Activated naive CD4-positive, alpha-beta T cell treated with anti-CD3 and anti-CD28 coated beads, Interleukin-2, amount 10 ng/mL, durations not matched to agents 7 days and 5 days (primary cell): ENCODE measurements at regions not wholly inside any gene's neighbourhood (a gene's known extent, or its start where the extent isn't known, plus 50 kb on each side); places are given as distances from the start of the nearest gene placed in this dataset.

Source experiments
- CTCF ChIA-PET: fragments of 350-600 bp; sonication (Branson Sonifier 250); formaldehyde crosslinking; loops from one replicate; lab custom pipeline; 2021; ENCODE audit warnings: antibody characterized with exemption; lab: Charles Lee
- DNase-seq: peaks from one replicate; pipeline ENCODE4 v3.0.0-alpha.2; 2020
- H3K27ac Mint-ChIP-seq: one replicate; pipeline ENCODE4 v1.8.0; 2021; ENCODE audit warnings: mild to moderate bottlenecking, moderate library complexity, mixed read lengths
- H3K27me3 Mint-ChIP-seq: one replicate; pipeline ENCODE4 v1.8.0; 2021; ENCODE audit warnings: mild to moderate bottlenecking, mixed read lengths
- H3K36me3 Mint-ChIP-seq: one replicate; pipeline ENCODE4 v1.8.0; 2021; ENCODE audit warnings: mixed read lengths
- H3K4me1 Mint-ChIP-seq: one replicate; pipeline ENCODE4 v1.8.0; 2021; ENCODE audit warnings: mixed read lengths
- H3K4me3 Mint-ChIP-seq: one replicate; pipeline ENCODE4 v1.8.0; 2021; ENCODE audit warnings: mild to moderate bottlenecking, moderate library complexity, mixed read lengths
- H3K9me3 Mint-ChIP-seq: one replicate; pipeline ENCODE4 v1.8.0; 2021; ENCODE audit warnings: mixed read lengths

DNA sequence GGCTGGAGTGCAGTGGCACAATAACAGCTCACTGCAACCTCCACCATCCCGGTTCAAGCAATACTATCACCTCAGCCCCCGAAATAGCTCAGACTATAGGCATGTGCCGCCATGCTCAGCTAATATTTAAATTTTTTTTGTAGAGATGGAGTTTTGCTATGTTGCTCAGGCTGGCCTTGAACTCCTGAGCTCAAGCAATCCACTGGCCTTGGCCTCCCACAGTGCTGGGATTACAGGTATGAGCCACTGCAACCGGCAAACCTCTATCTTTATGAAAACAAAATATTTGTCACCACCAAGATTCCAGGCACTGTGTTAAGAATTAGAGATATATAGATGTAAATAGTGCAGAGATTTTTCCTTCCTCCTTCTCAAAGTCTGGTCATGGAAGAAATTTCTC is 232.5 kb downstream of the ANKRD50 start:
- no peaks in the 10 kb centered on the region for H3K9me3 Mint-ChIP-seq
- CTCF ChIA-PET, result no interaction called here
- H3K27ac Mint-ChIP-seq, result no peak overlapping the region
- no peaks in the 10 kb centered on the region for H3K4me1 Mint-ChIP-seq
- H3K4me3 Mint-ChIP-seq, result no peak overlapping the region
- no peaks in the 10 kb centered on the region for H3K36me3 Mint-ChIP-seq
- no peak for DNase-seq
- H3K27me3 Mint-ChIP-seq, result no peaks in the 10 kb centered on the region

- H3K36me3 Mint-ChIP-seq, result no peaks in the 10 kb centered on the region
- H3K9me3 Mint-ChIP-seq, result no peaks in the 10 kb centered on the region
- no peak overlapping the region for H3K4me3 Mint-ChIP-seq
- no peaks in the 10 kb centered on the region for H3K27me3 Mint-ChIP-seq
- DNase-seq, result no peak
- no peak overlapping the region for H3K27ac Mint-ChIP-seq
- no peaks in the 10 kb centered on the region for H3K4me1 Mint-ChIP-seq
- CTCF ChIA-PET, result no interaction called here
Observed at GRCh38 chr4:124481123-124481522, 231.4 kb downstream of the ANKRD50 start.

DNA sequence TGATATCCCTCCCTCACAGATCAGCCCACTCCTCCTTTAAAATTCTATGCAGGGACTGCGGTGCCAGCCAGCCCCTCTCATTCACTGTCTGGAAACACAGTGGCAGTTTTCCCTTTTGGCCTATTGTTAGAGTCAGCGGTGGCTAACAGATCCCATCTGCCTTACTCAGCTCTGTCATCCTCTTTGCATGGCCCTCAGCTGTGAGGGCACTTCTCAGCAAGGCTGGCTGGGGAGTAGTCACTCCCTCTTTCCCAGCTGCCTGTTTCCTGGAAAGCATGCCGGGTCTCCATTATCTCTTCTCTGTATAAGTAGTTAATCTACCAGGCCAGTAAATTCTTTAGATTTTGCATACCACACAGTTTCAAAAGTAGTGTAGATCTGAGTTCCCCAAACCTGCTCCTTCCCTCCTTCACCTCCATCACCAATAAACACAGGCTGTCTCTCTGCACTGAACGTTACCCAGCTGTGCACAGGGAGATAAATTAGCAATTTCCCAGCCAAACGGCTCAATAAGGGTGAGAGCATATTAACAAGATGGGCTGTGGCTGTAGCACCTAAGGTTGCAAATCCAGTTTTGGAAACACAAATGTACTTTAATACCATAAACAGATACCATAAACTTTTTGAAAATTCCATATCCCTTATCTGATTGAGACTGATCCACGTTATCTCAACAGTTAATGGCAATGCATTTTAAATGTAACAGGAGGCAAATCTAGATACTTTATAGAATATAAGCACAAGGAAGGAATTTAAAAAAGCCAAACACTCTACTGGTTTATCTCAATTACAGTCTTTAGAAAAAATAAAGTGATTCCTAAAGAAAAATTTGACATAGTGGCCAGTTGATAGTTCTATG is 229.3 kb downstream of the ANKRD50 start:
- H3K36me3 Mint-ChIP-seq, result no peaks in the 10 kb centered on the region
- H3K9me3 Mint-ChIP-seq, result no peaks in the 10 kb centered on the region
- H3K27ac Mint-ChIP-seq, result no peak overlapping the region
- no peak for DNase-seq
- H3K27me3 Mint-ChIP-seq, result no peaks in the 10 kb centered on the region
- H3K4me3 Mint-ChIP-seq, result no peak overlapping the region
- CTCF ChIA-PET, result no interaction called here
- no peaks in the 10 kb centered on the region for H3K4me1 Mint-ChIP-seq

DNA sequence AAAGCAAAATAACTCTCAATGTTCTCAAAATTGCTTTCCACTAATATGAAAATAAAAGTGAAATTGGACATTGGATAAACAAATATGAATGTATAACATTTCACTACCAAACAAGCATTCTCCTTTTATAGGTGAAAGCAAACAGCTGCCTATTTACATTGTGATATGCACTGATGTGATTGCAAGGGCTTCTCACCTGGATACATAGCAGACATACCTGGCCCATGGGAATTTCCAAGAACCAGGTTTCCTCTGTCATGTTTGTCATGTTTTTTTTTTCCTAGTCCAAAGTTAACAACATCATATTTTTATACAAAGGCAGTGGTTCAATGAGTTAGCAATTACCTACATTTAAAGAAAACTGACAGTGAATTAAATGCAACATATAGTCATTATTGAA is 228.5 kb downstream of the ANKRD50 start:
- no peak for DNase-seq
- CTCF ChIA-PET, result no interaction called here
- no peaks in the 10 kb centered on the region for H3K36me3 Mint-ChIP-seq
- H3K4me1 Mint-ChIP-seq, result no peaks in the 10 kb centered on the region
- no peaks in the 10 kb centered on the region for H3K9me3 Mint-ChIP-seq
- H3K27me3 Mint-ChIP-seq, result no peaks in the 10 kb centered on the region
- no peak overlapping the region for H3K4me3 Mint-ChIP-seq
- H3K27ac Mint-ChIP-seq, result no peak overlapping the region

- no peaks in the 10 kb centered on the region for H3K27me3 Mint-ChIP-seq
- H3K27ac Mint-ChIP-seq, result no peak overlapping the region
- H3K9me3 Mint-ChIP-seq, result no peaks in the 10 kb centered on the region
- H3K36me3 Mint-ChIP-seq, result no peaks in the 10 kb centered on the region
- H3K4me3 Mint-ChIP-seq, result no peak overlapping the region
- no peaks in the 10 kb centered on the region for H3K4me1 Mint-ChIP-seq
- DNase-seq, result no peak
- CTCF ChIA-PET, result no interaction called here
Observed at GRCh38 chr4:124484940-124485339, 227.6 kb downstream of the ANKRD50 start.

DNA sequence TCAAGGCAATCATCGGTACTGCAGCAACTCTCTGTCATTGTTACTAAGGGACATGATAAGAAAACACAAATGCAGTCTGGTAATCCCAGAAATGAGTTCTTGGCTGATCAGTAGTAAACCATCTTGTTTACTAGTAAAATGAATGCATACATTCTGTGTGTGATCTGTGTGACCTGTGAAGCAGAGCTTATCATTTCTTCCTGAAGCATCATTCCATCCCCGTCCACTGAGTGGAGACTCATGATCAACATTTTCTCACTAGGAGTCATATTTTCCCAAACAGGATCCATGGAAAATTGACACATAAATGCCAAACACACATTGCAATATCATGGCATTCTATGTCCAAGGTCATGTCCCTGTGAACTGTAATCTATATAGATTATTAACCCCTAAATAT is 226.1 kb downstream of the ANKRD50 start:
- Mint-ChIP-seq H3K36me3 (no peaks in the 10 kb centered on the region), H3K4me1 (no peaks in the 10 kb centered on the region), H3K9me3 (no peaks in the 10 kb centered on the region), H3K27ac (no peak overlapping the region), H3K27me3 (no peaks in the 10 kb centered on the region), H3K4me3 (no peak overlapping the region)
- CTCF ChIA-PET, result no interaction called here
- DNase-seq, result no peak

GRCh38 chr4:124487651-124488050 is 224.9 kb downstream of the ANKRD50 start:
- DNase-seq, result no peak
- CTCF ChIA-PET, result no interaction called here
- Mint-ChIP-seq H3K4me1 (no peaks in the 10 kb centered on the region), H3K36me3 (no peaks in the 10 kb centered on the region), H3K27ac (no peak overlapping the region), H3K9me3 (no peaks in the 10 kb centered on the region), H3K27me3 (no peaks in the 10 kb centered on the region), H3K4me3 (no peak overlapping the region)

DNA sequence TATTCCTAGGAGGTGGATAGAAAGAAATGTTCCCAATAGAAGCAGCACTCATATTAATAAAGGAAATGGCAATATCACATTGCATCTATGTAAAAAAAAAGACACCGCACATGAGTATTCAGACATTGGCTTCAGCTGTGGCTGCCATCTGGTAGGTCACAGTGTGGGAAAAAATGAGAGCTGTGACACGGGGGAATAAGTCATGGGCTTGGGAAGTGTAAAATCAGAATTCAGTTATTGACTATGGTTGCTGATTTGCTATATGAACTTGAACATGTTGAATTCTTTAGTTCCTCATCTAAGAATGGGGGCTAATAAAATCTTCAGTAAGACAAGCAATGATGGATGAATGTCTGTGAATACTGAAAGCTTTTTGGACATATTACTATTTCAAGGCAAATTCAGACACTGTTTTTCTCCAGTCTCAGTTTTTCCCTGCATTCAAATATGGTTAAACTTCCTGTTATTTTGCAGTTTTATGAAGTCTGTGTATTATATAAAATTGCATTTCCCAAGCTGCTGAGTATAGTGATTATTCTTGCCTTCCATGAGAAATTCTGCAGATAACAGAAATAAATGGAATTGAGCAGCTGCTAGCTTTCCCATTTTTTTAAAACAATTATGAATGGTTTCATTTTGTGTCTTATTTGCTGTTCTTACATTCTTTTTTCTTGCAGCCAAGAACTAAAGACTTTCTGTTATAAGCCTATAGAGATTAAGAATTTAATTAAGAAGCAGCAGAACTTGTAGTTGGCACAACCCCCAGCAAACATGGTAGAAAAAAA is 221.0 kb downstream of the ANKRD50 start:
- H3K4me1 Mint-ChIP-seq, result no peaks in the 10 kb centered on the region
- H3K4me3 Mint-ChIP-seq, result no peak overlapping the region
- no peaks in the 10 kb centered on the region for H3K36me3 Mint-ChIP-seq
- no peaks in the 10 kb centered on the region for H3K9me3 Mint-ChIP-seq
- H3K27ac Mint-ChIP-seq, result no peak overlapping the region
- no peak for DNase-seq
- no peaks in the 10 kb centered on the region for H3K27me3 Mint-ChIP-seq
- CTCF ChIA-PET, result no interaction called here

DNA sequence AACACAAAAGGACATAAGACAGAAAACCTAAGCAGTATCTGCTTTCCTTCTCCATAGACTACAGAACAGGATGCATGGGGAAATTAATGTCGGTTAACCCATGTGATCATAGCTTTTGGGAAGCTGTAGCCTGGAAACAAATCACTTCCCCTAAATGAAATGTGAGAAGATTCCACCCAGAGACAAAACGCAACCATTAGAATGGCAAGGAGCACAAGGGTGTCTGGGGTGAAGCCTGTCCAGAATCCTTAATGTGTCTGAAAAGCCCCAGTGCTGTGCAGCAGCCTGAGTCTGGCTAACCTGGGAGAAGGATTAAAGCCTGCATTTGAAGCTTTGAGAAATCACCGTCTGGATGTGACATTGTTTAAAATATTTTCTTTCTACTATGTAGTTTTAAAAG is 213.3 kb downstream of the ANKRD50 start:
- CTCF ChIA-PET, result no interaction called here
- no peak overlapping the region for H3K27ac Mint-ChIP-seq
- no peaks in the 10 kb centered on the region for H3K4me1 Mint-ChIP-seq
- DNase-seq, result no peak
- H3K36me3 Mint-ChIP-seq, result no peaks in the 10 kb centered on the region
- H3K9me3 Mint-ChIP-seq, result no peaks in the 10 kb centered on the region
- H3K4me3 Mint-ChIP-seq, result no peak overlapping the region
- H3K27me3 Mint-ChIP-seq, result no peaks in the 10 kb centered on the region

DNA sequence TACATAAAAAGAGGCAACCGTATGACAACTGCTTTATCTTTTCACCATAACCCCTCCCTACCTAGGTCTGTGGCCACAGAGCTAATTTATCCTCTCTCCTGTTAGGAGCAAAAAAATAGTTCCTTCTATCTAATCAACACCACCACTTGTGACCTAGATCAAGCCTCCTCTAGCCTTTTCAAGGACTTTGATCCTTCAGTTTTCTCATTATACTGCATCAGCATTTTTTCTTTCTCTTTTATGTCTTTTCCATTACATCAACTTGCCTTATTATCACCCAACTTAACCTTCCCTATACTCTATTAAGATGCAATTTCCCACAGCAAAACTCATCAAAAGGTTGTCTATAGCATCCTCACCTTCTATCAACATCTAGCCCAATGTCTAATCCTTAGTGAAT is 211.0 kb downstream of the ANKRD50 start:
- H3K27me3 Mint-ChIP-seq, result no peaks in the 10 kb centered on the region
- CTCF ChIA-PET, result no interaction called here
- no peaks in the 10 kb centered on the region for H3K36me3 Mint-ChIP-seq
- H3K9me3 Mint-ChIP-seq, result no peaks in the 10 kb centered on the region
- no peak overlapping the region for H3K27ac Mint-ChIP-seq
- H3K4me1 Mint-ChIP-seq, result no peaks in the 10 kb centered on the region
- no peak overlapping the region for H3K4me3 Mint-ChIP-seq
- no peak for DNase-seq

- no peaks in the 10 kb centered on the region for H3K4me1 Mint-ChIP-seq
- CTCF ChIA-PET, result no interaction called here
- no peaks in the 10 kb centered on the region for H3K36me3 Mint-ChIP-seq
- no peak for DNase-seq
- no peaks in the 10 kb centered on the region for H3K27me3 Mint-ChIP-seq
- no peak overlapping the region for H3K27ac Mint-ChIP-seq
- H3K9me3 Mint-ChIP-seq, result no peaks in the 10 kb centered on the region
- H3K4me3 Mint-ChIP-seq, result no peak overlapping the region
Observed at GRCh38 chr4:124504431-124504830, 208.1 kb downstream of the ANKRD50 start.

DNA sequence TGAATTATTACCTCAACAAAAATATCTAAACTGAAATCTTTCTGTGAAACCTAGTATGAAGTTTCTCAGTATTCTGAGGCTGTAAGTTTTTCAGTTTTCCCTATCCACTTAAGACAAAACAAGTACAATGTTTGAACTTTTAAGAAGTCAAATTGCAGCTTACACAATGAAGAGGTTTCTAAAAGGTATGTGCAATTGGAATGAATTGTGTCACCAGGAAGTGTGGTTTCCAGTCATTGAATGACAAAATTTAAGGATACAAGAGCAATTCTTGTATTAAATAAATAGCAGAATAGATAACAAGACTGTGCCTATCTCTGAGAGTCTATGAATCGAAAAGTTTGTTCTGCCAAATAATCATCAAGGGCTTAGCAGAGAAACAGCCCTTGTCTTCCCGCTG is 207.3 kb downstream of the ANKRD50 start:
- Mint-ChIP-seq H3K27ac (no peak overlapping the region), H3K4me1 (no peaks in the 10 kb centered on the region), H3K9me3 (no peaks in the 10 kb centered on the region), H3K36me3 (no peaks in the 10 kb centered on the region), H3K27me3 (no peaks in the 10 kb centered on the region), H3K4me3 (no peak overlapping the region)
- no peak for DNase-seq
- CTCF ChIA-PET, result no interaction called here

- Mint-ChIP-seq H3K27ac (no peak overlapping the region), H3K9me3 (no peaks in the 10 kb centered on the region), H3K4me1 (no peaks in the 10 kb centered on the region), H3K36me3 (no peaks in the 10 kb centered on the region), H3K27me3 (no peaks in the 10 kb centered on the region), H3K4me3 (no peak overlapping the region)
- CTCF ChIA-PET, result no interaction called here
- no peak for DNase-seq
Observed at GRCh38 chr4:124509151-124509550, 203.4 kb downstream of the ANKRD50 start.

DNA sequence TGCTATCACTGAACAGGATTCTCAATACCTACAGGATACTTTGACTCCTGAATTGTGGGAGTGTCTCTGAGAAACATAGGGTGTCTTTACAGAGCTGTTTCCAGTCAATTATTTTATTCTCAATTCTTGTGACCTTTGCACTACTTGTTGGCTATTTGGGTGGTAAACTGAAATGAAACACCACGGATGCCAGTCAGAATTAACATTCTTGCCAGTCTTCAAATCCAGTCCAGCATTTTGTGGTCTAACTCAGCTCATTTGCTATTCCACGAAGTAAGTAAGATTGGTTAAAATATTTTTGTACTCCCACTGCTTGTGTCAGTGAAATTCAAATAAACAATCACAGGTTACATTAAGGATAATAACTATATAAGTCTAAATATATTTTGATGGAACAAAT is 197.9 kb downstream of the ANKRD50 start:
- H3K27ac Mint-ChIP-seq, result no peak overlapping the region
- no peak overlapping the region for H3K4me3 Mint-ChIP-seq
- H3K9me3 Mint-ChIP-seq, result no peaks in the 10 kb centered on the region
- no peak for DNase-seq
- no peaks in the 10 kb centered on the region for H3K4me1 Mint-ChIP-seq
- H3K36me3 Mint-ChIP-seq, result no peaks in the 10 kb centered on the region
- no peaks in the 10 kb centered on the region for H3K27me3 Mint-ChIP-seq
- CTCF ChIA-PET, result no interaction called here

DNA sequence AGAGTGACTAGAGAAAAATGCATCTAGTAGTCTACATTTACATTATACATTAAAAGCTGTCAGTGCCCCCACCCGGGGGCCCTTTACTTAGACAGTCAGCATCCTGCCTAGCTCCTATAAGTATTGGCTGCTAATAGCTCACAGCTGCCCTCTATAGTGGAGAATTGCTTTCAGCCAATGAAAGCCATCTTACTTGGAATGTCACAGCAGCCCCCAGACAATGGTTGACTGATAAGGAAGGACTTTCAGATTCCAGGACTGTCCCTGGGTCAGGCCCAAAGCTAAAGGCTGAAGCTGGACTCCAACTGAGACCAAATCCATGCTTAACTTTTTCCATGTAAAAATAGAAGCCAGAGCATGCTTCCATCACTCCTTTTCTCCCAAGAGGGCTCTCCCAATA is 196.9 kb downstream of the ANKRD50 start:
- no peak overlapping the region for H3K27ac Mint-ChIP-seq
- no peaks in the 10 kb centered on the region for H3K9me3 Mint-ChIP-seq
- no peaks in the 10 kb centered on the region for H3K4me1 Mint-ChIP-seq
- no peak for DNase-seq
- H3K36me3 Mint-ChIP-seq, result no peaks in the 10 kb centered on the region
- no peak overlapping the region for H3K4me3 Mint-ChIP-seq
- no peaks in the 10 kb centered on the region for H3K27me3 Mint-ChIP-seq
- CTCF ChIA-PET, result no interaction called here
